PC-9 (cell line): ENCODE measurements at regions not wholly inside any gene's neighbourhood (a gene's known extent, or its start where the extent isn't known, plus 50 kb on each side); places are given as distances from the start of the nearest gene placed in this dataset.

Experiments used
- EZH2 ChIP-seq: fragments of 200-600 bp; sonication (generic); IDR thresholded peaks from 2 replicates; pipeline ENCODE4 v1.8.0; 2017; ENCODE audit warnings: antibody characterized with exemption, low read depth
- TF ChIP-seq, protein P1 (sequence below): fragments of 200-600 bp; sonication (generic); conservative IDR thresholded peaks from 2 replicates; pipeline ENCODE4 v1.6.1; 2017; ENCODE audit warnings: mixed run types, antibody characterized with exemption, mild to moderate bottlenecking, moderate library complexity

DNA sequence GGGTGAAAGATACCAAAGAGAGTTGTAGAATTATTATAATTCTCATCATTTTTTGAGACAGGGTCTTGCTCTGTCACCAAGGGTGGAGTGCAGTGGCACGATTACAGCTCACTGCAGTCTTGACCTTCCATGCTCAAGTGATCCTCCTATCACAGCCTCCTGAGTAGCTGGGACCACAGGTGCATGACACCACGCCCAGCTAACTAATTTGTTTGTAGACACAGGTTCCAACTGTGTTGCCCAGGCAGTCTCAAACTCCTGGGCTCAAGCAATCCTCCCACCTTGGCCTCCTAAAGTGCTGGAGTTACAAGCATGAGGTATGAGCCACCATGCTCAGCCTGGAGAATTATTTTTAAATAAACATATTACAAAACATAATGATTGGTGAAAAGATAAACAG lies 92.8 kb upstream of the MSH6 start:
- TF ChIP-seq, protein P1, sequence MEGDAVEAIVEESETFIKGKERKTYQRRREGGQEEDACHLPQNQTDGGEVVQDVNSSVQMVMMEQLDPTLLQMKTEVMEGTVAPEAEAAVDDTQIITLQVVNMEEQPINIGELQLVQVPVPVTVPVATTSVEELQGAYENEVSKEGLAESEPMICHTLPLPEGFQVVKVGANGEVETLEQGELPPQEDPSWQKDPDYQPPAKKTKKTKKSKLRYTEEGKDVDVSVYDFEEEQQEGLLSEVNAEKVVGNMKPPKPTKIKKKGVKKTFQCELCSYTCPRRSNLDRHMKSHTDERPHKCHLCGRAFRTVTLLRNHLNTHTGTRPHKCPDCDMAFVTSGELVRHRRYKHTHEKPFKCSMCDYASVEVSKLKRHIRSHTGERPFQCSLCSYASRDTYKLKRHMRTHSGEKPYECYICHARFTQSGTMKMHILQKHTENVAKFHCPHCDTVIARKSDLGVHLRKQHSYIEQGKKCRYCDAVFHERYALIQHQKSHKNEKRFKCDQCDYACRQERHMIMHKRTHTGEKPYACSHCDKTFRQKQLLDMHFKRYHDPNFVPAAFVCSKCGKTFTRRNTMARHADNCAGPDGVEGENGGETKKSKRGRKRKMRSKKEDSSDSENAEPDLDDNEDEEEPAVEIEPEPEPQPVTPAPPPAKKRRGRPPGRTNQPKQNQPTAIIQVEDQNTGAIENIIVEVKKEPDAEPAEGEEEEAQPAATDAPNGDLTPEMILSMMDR = no peak
- no peak for TF ChIP-seq EZH2
